GM13977 (cell line): ENCODE measurements at regions not wholly inside any gene's neighbourhood (a gene's known extent, or its start where the extent isn't known, plus 50 kb on each side); places are given as distances from the start of the nearest gene placed in this dataset.

Experiments used
- DNase-seq: peaks from one replicate; pipeline ENCODE4 v3.0.0; 2012; ENCODE audit warnings: low spot score
- in situ Hi-C: fragments of 300-500 bp; cut with MboI; formaldehyde crosslinking; loops from one replicate; pipeline ENCODE4 v1.12.0; 2022; ENCODE audit warnings: low sequenced_read_pairs, low pct_unique_long_range_greater_than_20kb, mixed read lengths, inconsistent platforms; ENCODE audit not compliant: unreplicated experiment
- TF ChIP-seq, protein P1 (sequence below): IDR thresholded peaks from 2 replicates; pipeline ENCODE4 v1.5.1; 2012; ENCODE audit warnings: mild to moderate bottlenecking, control low read depth; ENCODE audit not compliant: insufficient read depth; ENCODE audit errors: extremely low read depth, missing control alignments

DNA sequence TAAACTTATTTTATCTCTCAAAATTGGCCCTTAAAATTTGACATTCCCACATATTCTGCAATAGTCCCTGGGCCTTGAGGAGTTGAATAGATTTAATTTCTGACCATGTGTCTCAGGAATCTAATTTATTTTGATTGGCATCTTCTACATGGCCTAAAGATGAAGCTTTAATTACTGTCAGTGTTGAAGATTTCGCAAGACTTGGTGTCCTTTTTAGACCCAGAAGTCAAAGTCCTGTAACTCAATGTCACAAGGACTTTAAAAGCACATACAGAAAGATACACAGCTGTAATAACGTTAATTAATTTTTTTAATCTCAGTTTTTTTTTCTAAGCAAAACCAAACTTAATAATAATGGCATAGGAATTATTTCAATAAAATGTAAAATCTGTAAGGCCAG, 163.9 kb downstream of the SUCNR1 start:
- no peak for DNase-seq
- TF ChIP-seq, protein P1, sequence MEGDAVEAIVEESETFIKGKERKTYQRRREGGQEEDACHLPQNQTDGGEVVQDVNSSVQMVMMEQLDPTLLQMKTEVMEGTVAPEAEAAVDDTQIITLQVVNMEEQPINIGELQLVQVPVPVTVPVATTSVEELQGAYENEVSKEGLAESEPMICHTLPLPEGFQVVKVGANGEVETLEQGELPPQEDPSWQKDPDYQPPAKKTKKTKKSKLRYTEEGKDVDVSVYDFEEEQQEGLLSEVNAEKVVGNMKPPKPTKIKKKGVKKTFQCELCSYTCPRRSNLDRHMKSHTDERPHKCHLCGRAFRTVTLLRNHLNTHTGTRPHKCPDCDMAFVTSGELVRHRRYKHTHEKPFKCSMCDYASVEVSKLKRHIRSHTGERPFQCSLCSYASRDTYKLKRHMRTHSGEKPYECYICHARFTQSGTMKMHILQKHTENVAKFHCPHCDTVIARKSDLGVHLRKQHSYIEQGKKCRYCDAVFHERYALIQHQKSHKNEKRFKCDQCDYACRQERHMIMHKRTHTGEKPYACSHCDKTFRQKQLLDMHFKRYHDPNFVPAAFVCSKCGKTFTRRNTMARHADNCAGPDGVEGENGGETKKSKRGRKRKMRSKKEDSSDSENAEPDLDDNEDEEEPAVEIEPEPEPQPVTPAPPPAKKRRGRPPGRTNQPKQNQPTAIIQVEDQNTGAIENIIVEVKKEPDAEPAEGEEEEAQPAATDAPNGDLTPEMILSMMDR, result no peak
- in situ Hi-C loops, result no loop called here

GRCh38 chr3:152037953-152038352, 164.5 kb downstream of the SUCNR1 start:
- TF ChIP-seq, protein P1, result no peak
- in situ Hi-C loops, result no loop called here
- no peak for DNase-seq

DNA sequence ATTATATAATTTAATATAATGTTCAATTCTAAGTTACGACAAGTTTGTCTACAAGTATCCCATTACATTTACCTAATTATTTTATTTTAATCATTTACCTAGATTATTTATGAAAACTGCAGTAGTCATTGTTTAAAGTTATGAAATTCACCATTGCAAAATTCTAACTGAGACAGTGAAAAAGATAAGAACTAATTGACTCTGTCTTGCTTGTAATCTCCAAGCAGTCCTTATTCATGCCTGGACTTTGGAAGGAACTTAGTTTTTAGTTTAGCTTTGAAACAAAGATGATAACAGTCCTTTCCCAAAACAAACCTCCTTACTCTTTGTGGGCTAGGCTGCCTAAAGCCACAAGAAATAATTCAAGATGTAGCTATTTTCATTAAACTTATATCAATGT, 165.0 kb downstream of the SUCNR1 start:
- in situ Hi-C loops, result no loop called here
- TF ChIP-seq, protein P1, result no peak
- no peak for DNase-seq

DNA sequence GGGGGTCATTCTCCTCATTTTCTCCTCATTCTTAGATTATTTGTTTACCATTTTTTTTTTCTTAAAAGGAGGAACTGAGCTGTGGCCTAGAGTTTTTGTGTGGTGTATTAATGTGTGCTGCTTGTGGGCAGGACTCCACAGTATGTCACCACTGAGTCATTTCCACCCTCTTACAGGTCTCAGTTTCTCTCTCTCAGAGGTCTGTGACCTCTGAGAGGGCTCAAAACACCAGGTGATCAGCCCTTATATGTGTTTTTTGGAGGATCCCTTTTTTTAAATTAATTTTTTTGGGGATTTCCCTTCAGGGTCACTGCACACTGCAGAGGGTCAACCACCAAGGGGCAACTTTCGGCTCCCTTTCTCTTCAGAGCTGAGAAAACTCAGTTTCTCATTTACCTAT, 166.4 kb downstream of the SUCNR1 start:
- TF ChIP-seq, protein P1, result no peak
- in situ Hi-C loops, result no loop called here
- DNase-seq, result peak; percentile 14

DNA sequence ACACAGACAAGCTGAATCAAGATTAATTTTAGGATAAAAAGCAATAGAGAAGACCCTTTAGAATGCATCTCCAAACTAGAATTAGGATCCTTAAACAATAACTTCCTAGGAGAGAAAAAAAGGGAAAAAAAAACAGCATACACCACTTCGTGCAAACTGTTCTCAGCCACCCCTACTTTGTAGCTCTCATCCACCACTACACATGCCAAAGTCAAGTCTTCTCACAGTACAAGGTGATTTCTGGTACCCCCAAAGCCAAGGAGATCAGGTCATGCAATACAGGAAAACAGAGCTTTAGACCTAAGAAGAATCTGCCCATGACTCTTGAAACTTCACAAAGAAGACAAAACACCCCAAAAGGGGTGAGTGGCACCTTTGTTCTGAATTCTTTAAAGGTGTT, 166.9 kb downstream of the SUCNR1 start:
- TF ChIP-seq, protein P1, result no peak
- in situ Hi-C loops, result no loop called here
- DNase-seq, result no peak

DNA sequence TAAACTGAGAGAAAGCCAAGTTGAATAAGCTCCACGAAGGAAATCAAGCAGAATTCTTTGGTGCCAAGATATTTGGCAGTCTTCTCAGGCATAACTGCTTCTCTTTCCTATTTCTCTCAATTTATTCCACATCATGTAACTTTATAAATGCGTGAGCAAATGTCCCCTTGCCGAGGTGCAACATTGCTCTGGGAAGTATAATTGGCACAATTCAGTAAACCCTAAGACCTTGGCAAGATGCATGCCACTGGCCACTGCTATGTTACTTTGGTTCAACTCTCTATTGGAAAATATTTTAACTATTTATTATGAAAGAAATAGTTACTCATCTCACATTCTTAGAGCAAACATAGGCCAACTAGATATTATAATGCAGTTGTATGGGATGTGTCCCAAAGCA, 170.2 kb downstream of the SUCNR1 start:
- DNase-seq, result no peak
- TF ChIP-seq, protein P1, result no peak
- in situ Hi-C loops, result no loop called here

GRCh38 chr3:152046280-152046679, 172.8 kb downstream of the SUCNR1 start:
- TF ChIP-seq, protein P1, result no peak

More at GRCh38 chr3:152046280-152046679, 172.8 kb downstream of the SUCNR1 start:
- DNase-seq, result no peak
- in situ Hi-C loops, result no loop called here
